GM21381 (cell line): ENCODE measurements at regions not wholly inside any gene's neighbourhood (a gene's known extent, or its start where the extent isn't known, plus 50 kb on each side); places are given as distances from the start of the nearest gene placed in this dataset.

Source experiments
- ATAC-seq: cut with Tn5 transposase; IDR thresholded peaks from one replicate; pipeline ENCODE4 v1.9.1; 2021; ENCODE audit warnings: mild to moderate bottlenecking, moderate library complexity; ENCODE audit not compliant: unreplicated experiment

- no peak for ATAC-seq
Observed at GRCh38 chr21:27085387-27085786, 118.5 kb upstream of the ADAMTS5 start.

- no peak for ATAC-seq
Observed at GRCh38 chr21:27083144-27083543, 116.3 kb upstream of the ADAMTS5 start.

DNA sequence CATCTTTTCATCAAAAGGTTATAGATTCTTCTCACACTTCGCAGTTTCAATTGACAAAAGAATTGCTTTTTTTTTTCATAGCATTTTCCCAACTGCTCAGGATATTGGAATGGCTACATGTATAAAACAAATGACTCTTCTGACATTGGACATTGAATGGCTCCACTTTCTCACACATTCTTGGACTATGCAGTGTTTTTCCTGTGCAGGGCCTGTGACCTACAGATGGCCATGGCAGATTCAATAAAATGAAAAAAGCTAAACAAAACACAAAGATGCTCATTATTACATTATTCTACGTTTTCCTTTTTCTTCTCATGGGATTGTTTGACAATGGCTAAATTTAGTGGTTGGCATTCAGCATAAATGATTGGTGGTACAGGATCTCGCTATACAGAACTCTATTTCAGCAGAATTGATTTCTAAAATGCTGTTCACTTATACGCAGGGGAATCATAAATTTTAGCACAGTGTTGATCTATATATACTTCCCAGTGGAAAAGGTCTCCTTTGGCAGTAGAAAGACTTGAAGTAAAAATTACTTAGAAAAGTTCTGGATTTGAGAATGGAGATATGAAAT is 115.6 kb upstream of the ADAMTS5 start:
- ATAC-seq: no peak

- ATAC-seq: no peak
Observed at GRCh38 chr21:27079636-27080240, 112.8 kb upstream of the ADAMTS5 start.

- ATAC-seq: no peak
Observed at GRCh38 chr21:27078915-27079314, 112.0 kb upstream of the ADAMTS5 start.

DNA sequence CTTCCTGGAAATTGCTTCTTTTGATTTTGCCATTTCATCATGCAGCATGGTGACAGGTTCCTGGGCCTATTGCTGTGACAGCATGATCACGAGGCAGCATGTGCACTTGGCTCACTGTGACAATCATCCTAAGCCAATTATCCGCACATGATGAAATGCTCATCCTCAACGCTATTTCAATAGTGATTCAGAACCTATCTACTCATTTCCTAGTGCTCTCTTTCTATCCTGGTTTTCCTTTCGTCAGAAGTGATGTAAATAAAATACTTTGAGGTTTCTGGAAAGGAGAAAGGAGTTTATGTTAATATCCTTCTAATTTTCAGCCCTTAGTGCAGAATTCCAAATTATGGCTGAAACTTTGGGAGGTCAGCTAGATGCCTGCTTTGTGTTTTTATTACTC is 110.6 kb upstream of the ADAMTS5 start:
- ATAC-seq: no peak

DNA sequence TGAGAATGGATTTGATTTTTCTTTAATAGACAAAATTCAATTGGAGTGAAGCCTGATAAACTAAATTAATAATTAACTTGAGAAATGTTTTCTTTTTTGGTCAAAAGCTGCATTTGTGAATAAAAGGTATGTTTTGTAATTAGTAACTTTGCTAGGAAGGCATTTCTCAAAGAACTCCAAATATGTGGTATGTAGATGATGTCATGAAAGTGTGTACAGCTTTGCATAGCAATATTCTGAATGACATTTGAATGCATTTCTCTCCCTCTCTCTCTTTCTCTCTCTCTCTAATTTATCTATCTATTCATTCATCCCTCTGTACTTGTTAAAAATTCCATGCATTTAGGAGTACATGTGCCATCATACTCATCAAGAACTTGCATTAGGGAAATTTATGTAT is 109.1 kb upstream of the ADAMTS5 start:
- no peak for ATAC-seq

DNA sequence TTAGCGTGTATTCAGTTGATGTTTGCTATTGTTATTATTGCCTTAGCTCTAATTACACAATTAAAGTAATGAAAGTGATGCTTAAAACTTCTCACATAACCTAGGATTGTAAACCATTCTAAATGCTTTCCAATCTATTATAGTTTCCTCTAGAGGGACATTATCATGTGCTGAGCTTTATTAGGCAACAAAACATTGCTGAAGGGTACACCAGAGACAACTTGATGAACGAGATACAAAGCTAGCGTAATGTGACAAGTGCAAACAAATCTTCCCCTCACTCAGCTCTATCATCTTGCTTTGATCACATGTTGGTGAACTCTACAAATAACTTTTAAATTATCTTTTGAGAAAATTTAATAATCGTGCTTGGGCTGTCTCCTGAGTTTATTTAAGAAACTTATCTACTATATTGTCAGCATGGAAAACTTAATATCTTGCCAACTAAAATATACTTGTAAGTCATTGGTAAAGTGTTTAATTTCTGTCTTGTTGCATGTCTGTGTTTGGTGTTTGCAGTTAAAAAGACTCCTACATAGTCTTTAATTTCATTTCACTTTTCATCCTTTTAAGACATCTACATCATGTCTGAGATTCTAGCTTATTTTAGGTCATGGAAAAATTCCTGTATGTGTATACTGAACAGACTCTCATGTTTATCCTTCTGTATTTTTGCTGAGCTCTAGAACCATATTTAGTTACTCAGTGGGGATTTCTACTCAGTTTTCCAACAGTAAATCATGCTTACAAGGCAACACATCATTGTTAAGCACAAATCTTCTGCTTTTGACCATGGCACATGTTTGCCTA is 104.2 kb upstream of the ADAMTS5 start:
- ATAC-seq: no peak

DNA sequence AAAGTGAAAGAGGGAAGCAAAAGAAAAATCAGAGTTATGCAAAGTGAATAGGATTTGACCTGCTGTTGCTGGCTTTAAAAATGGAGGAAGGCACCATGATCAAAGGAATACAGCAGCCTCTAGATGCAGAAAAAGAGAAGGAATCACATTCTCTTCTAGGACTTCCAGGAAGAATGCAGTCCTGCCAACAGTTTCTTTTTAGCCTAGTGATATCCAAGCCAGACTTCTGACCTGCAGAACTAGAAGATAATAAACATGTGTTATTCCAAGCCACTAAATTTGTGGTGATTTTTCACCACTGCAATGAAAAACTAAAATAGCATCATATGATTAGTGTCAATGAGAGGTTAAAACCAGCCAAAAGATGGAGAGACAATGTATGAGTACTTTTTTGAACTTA is 101.9 kb upstream of the ADAMTS5 start:
- ATAC-seq: no peak

DNA sequence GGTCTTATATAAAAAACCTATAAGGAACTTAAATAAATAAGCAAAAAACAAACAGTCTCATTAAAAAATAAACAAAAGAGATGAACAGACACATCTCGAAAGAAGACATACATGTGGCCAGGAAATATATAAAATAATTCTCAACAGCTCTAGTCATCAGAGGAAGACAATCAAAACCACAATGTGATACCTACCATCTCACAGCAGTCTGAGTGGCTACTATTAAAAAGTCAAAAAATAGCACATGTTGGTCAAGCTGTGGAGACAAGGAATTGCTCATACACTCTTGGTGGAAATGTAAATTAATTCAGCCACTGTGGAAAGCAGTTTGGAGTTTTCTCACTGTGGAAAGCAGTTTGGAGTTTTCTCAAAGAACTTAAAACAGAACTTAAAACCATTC is 100.3 kb upstream of the ADAMTS5 start:
- no peak for ATAC-seq

GRCh38 chr21:27062443-27062842 is 95.6 kb upstream of the ADAMTS5 start:
- no peak for ATAC-seq

- no peak for ATAC-seq
Observed at GRCh38 chr21:27061770-27062169, 94.9 kb upstream of the ADAMTS5 start.

DNA sequence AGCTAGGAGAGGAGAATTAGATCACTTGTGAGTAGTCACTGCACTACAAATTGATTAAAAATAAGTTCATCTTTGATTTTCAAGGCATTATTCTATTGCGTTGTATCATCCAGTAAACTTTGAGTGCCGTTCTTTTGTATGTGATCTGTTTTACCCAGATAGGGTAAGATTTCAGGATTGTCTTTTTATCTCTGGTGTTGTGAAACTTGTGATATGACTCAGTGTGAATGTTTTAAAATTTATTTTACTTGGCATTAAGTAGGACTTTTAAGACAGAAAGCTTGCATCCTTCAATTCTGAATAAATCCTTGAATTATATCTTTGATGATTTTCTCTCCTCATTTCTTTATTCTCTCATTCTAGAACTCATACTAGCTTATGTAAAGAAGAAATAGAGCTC is 93.3 kb upstream of the ADAMTS5 start:
- no peak for ATAC-seq

GRCh38 chr21:27058673-27059605 is 92.1 kb upstream of the ADAMTS5 start:
- ATAC-seq: no peak

- no peak for ATAC-seq
Observed at GRCh38 chr21:27057997-27058396, 91.1 kb upstream of the ADAMTS5 start.

DNA sequence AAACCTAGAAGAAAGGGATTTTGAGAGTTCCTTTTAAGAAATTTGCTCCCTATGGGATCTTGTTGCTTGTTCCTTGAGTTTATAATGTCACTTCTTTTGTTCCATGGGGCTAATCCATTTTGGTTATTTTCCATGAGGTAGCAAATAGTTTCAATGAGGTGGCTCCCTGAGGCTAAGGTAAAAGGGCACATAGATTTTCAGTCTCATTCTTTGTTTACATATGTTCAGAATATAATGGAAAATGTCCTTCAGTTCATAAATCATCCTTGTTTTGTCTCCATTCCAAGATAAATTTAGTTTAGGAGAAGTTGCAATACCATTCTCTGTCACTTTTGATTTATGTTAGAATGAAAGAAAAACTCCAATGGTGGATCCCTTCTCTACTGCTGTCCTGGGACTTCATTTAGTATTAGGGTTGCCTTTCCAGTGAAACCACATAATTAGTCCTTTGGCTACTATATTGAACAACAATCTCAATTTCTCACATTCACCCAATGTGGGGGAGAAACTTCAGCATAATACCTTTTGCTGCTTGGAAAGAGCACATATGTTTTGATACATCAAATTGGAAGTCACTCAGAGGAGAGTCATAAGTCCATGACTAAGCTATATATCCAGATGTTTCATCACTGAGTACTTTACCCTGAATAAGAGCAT is 80.9 kb upstream of the ADAMTS5 start:
- ATAC-seq: no peak

- ATAC-seq: no peak
Observed at GRCh38 chr21:27047283-27047657, 80.4 kb upstream of the ADAMTS5 start.

- ATAC-seq: no peak
Observed at GRCh38 chr21:27045281-27045985, 78.5 kb upstream of the ADAMTS5 start.

GRCh38 chr21:27043377-27043776 is 76.5 kb upstream of the ADAMTS5 start:
- ATAC-seq: no peak
